GM19025 (cell line): ENCODE measurements at regions not wholly inside any gene's neighbourhood (a gene's known extent, or its start where the extent isn't known, plus 50 kb on each side); places are given as distances from the start of the nearest gene placed in this dataset.
"Not testable (repeated sequence)": the region's sequence is repeated elsewhere in the genome, so short reads cannot be mapped to it uniquely, and the experiment has no call there.

Experiments used
- ATAC-seq: cut with Tn5 transposase; IDR thresholded peaks from one replicate; pipeline ENCODE4 v1.9.1; 2021; ENCODE audit warnings: mild to moderate bottlenecking, low read depth, moderate library complexity; ENCODE audit not compliant: unreplicated experiment

GRCh38 chr12:82300611-82301010, 57.6 kb downstream of the CCDC59 start:
- ATAC-seq, result no peak

- ATAC-seq, result no peak
Observed at GRCh38 chr12:82299319-82300025, 58.7 kb downstream of the CCDC59 start.

GRCh38 chr12:82290415-82290814, 67.8 kb downstream of the CCDC59 start:
- no peak for ATAC-seq

- ATAC-seq, result not testable (repeated sequence)
Observed at GRCh38 chr12:82281335-82281734, 76.9 kb downstream of the CCDC59 start.

- no peak for ATAC-seq
Observed at GRCh38 chr12:82279536-82280058, 78.6 kb downstream of the CCDC59 start.

GRCh38 chr12:82277582-82277981, 80.6 kb downstream of the CCDC59 start:
- no peak for ATAC-seq

GRCh38 chr12:82242729-82243128, 115.5 kb downstream of the CCDC59 start:
- no peak for ATAC-seq

GRCh38 chr12:82225871-82226270, 132.3 kb downstream of the CCDC59 start:
- no peak for ATAC-seq

GRCh38 chr12:82223426-82223825, 134.8 kb downstream of the CCDC59 start:
- no peak for ATAC-seq

GRCh38 chr12:82216475-82216874, 141.7 kb downstream of the CCDC59 start:
- no peak for ATAC-seq

GRCh38 chr12:82213761-82214160, 144.4 kb downstream of the CCDC59 start:
- no peak for ATAC-seq

GRCh38 chr12:82210882-82211281, 147.3 kb downstream of the CCDC59 start:
- no peak for ATAC-seq

- ATAC-seq, result no peak
Observed at GRCh38 chr12:82209533-82209932, 148.7 kb downstream of the CCDC59 start.

GRCh38 chr12:82207556-82207955, 150.6 kb downstream of the CCDC59 start:
- no peak for ATAC-seq

- no peak for ATAC-seq
Observed at GRCh38 chr12:82203086-82203485, 155.1 kb downstream of the CCDC59 start.

GRCh38 chr12:82187595-82187994, 170.6 kb downstream of the CCDC59 start:
- ATAC-seq, result no peak

GRCh38 chr12:82187011-82187410, 171.2 kb downstream of the CCDC59 start:
- ATAC-seq, result no peak

GRCh38 chr12:82186282-82186681, 171.9 kb downstream of the CCDC59 start:
- no peak for ATAC-seq

GRCh38 chr12:82184844-82185243, 173.3 kb downstream of the CCDC59 start:
- no peak for ATAC-seq

- ATAC-seq, result no peak
Observed at GRCh38 chr12:82182601-82183190, 175.5 kb downstream of the CCDC59 start.

GRCh38 chr12:82176761-82177490, 181.3 kb downstream of the CCDC59 start:
- no peak for ATAC-seq
